ENCODE measurements at regions not wholly inside any gene's neighbourhood (a gene's known extent, or its start where the extent isn't known, plus 50 kb on each side); places are given as distances from the start of the nearest gene placed in this dataset.
"Not testable (repeated sequence)": the region's sequence is repeated elsewhere in the genome, so short reads cannot be mapped to it uniquely, and the experiment has no call there.

- Histone ChIP-seq H3K27me3 (ENCODE audit: insufficient read depth, low read depth) (no peaks in the 10 kb centered on the region), H3K36me3 (ENCODE audit: low read depth) (no peaks in the 10 kb centered on the region), H3K9me3 (ENCODE audit: insufficient read depth, low read depth) (no peaks in the 10 kb centered on the region; the same call in 1 of the 2 replicates), H3K4me1 (replicated peaks; ENCODE audit: insufficient read depth) (no peaks in the 10 kb centered on the region), H3F3A (ENCODE audit: insufficient read depth, low read depth) (no peaks in the 10 kb centered on the region), H3K4me2 (no peak overlapping the region), H2AFZ (no peak overlapping the region), H4K20me1 (ENCODE audit: insufficient read depth) (no peaks in the 10 kb centered on the region), H3K9me2 (ENCODE audit: insufficient read depth) (no peaks in the 10 kb centered on the region), H3K27ac (no peak overlapping the region), H3K4me3 (no peak overlapping the region), H3K79me2 (ENCODE audit: low read depth) (no peaks in the 10 kb centered on the region)
- ChIA-PET CTCF (no interaction called here), POLR2A (ENCODE audit: unreplicated experiment) (no interaction called here)
- no TSS peak for BruUV-seq (replicated peaks)
- no peak for DNase-seq
- intact Hi-C loops (cut with micrococcal nuclease; ENCODE audit: unreplicated experiment): no loop called here
- TF ChIP-seq EZH2 (IDR thresholded peaks at IDR 0.05; ENCODE audit: low read depth) (no peak), CTCF (conservative IDR thresholded peaks at IDR 0.05) (no peak)
Observed at GRCh38 chrX:139018436-139018835, 306.9 kb upstream of the FGF13 start.

- H3F3A ChIP-seq (ENCODE audit: insufficient read depth, low read depth): no peaks in the 10 kb centered on the region
- BruUV-seq (replicated peaks): no TSS peak
Observed at GRCh38 chrX:139015627-139016026, 304.1 kb upstream of the FGF13 start.

GRCh38 chrX:139008185-139008584 lies 296.7 kb upstream of the FGF13 start:
- ChIA-PET CTCF (no interaction called here), POLR2A (ENCODE audit: unreplicated experiment) (no interaction called here)
- Histone ChIP-seq H3F3A (ENCODE audit: insufficient read depth, low read depth) (no peaks in the 10 kb centered on the region), H3K27me3 (ENCODE audit: insufficient read depth, low read depth) (no peaks in the 10 kb centered on the region), H3K27ac (no peak overlapping the region), H3K79me2 (ENCODE audit: low read depth) (no peaks in the 10 kb centered on the region), H3K9me2 (ENCODE audit: insufficient read depth) (no peaks in the 10 kb centered on the region), H3K4me2 (no peak overlapping the region), H3K36me3 (ENCODE audit: low read depth) (no peaks in the 10 kb centered on the region), H2AFZ (no peak overlapping the region), H3K4me3 (no peak overlapping the region), H4K20me1 (ENCODE audit: insufficient read depth) (no peaks in the 10 kb centered on the region), H3K4me1 (replicated peaks; ENCODE audit: insufficient read depth) (no peaks in the 10 kb centered on the region), H3K9me3 (ENCODE audit: insufficient read depth, low read depth) (peaks cover 3% of the 10 kb centered on the region; the same call in 1 of the 2 replicates)
- DNase-seq: no peak
- intact Hi-C loops (cut with micrococcal nuclease; ENCODE audit: unreplicated experiment): no loop called here
- TF ChIP-seq CTCF (conservative IDR thresholded peaks at IDR 0.05): no peak
- no peak for TF ChIP-seq EZH2 (IDR thresholded peaks at IDR 0.05; ENCODE audit: low read depth)
- no TSS peak for BruUV-seq (replicated peaks)

More at GRCh38 chrX:139015627-139016026, 304.1 kb upstream of the FGF13 start:
- Histone ChIP-seq H4K20me1 (ENCODE audit: insufficient read depth) (no peaks in the 10 kb centered on the region), H3K27me3 (ENCODE audit: insufficient read depth, low read depth) (no peaks in the 10 kb centered on the region), H2AFZ (no peak overlapping the region), H3K36me3 (ENCODE audit: low read depth) (no peaks in the 10 kb centered on the region), H3K4me2 (no peak overlapping the region), H3K9me3 (ENCODE audit: insufficient read depth, low read depth) (peaks cover 3% of the 10 kb centered on the region; the same call in 1 of the 2 replicates), H3K4me3 (no peak overlapping the region), H3K27ac (no peak overlapping the region), H3K9me2 (ENCODE audit: insufficient read depth) (no peaks in the 10 kb centered on the region), H3K79me2 (ENCODE audit: low read depth) (no peaks in the 10 kb centered on the region), H3K4me1 (replicated peaks; ENCODE audit: insufficient read depth) (no peaks in the 10 kb centered on the region)
- CTCF ChIA-PET: no interaction called here
- TF ChIP-seq EZH2 (IDR thresholded peaks at IDR 0.05; ENCODE audit: low read depth) (no peak), CTCF (conservative IDR thresholded peaks at IDR 0.05) (no peak)
- POLR2A ChIA-PET (ENCODE audit: unreplicated experiment): no interaction called here
- no peak for DNase-seq
- intact Hi-C loops (cut with micrococcal nuclease; ENCODE audit: unreplicated experiment): no loop called here

- DNase-seq; CTCF ChIA-PET; H2AFZ ChIP-seq; POLR2A ChIA-PET (ENCODE audit: unreplicated experiment); intact Hi-C loops (cut with micrococcal nuclease; ENCODE audit: unreplicated experiment); H3K27me3 ChIP-seq (ENCODE audit: insufficient read depth, low read depth); H3K4me1 ChIP-seq (replicated peaks; ENCODE audit: insufficient read depth); BruUV-seq (replicated peaks); H3F3A ChIP-seq (ENCODE audit: insufficient read depth, low read depth); H3K36me3 ChIP-seq (ENCODE audit: low read depth); H3K4me2 ChIP-seq; H3K9me3 ChIP-seq (ENCODE audit: insufficient read depth, low read depth); H3K9me2 ChIP-seq (ENCODE audit: insufficient read depth); H3K79me2 ChIP-seq (ENCODE audit: low read depth); H4K20me1 ChIP-seq (ENCODE audit: insufficient read depth); H3K4me3 ChIP-seq; H3K27ac ChIP-seq: not testable (repeated sequence)
Observed at GRCh38 chrX:139003856-139004527, 292.5 kb upstream of the FGF13 start.
